ENCODE measurements at regions not wholly inside any gene's neighbourhood (a gene's known extent, or its start where the extent isn't known, plus 50 kb on each side); places are given as distances from the start of the nearest gene placed in this dataset.

- in situ Hi-C loops (cut with HindIII; ENCODE audit: low sequenced_read_pairs), result no loop called here
Observed at GRCh38 chr11:25943777-25944661, 387.9 kb upstream of the ANO3 start.

GRCh38 chr11:25949918-25950317 is 382.0 kb upstream of the ANO3 start:
- TF ChIP-seq CTCF (IDR thresholded peaks at IDR 0.05; ENCODE audit: low read depth, low read length), result no peak
- DNase-seq (ENCODE audit: low read depth, low spot score), result no peak

More at GRCh38 chr11:25943777-25944661, 387.9 kb upstream of the ANO3 start:
- DNase-seq (ENCODE audit: low read depth, low spot score), result no peak
- no peak for TF ChIP-seq CTCF (IDR thresholded peaks at IDR 0.05; ENCODE audit: low read depth, low read length)
- no peak overlapping the region for H3K4me3 ChIP-seq (ENCODE audit: low read depth, low read length)

GRCh38 chr11:25953006-25953405 is 378.9 kb upstream of the ANO3 start:
- in situ Hi-C loops (cut with HindIII; ENCODE audit: low sequenced_read_pairs), result no loop called here
- DNase-seq (ENCODE audit: low read depth, low spot score), result no peak
- no peak overlapping the region for H3K4me3 ChIP-seq (ENCODE audit: low read depth, low read length)
- no peak for TF ChIP-seq CTCF (IDR thresholded peaks at IDR 0.05; ENCODE audit: low read depth, low read length)

More at GRCh38 chr11:25949918-25950317, 382.0 kb upstream of the ANO3 start:
- H3K4me3 ChIP-seq (ENCODE audit: low read depth, low read length), result no peak overlapping the region
- in situ Hi-C loops (cut with HindIII; ENCODE audit: low sequenced_read_pairs), result no loop called here

- in situ Hi-C loops (cut with HindIII; ENCODE audit: low sequenced_read_pairs), result no loop called here
Observed at GRCh38 chr11:25958045-25958444, 373.9 kb upstream of the ANO3 start.

GRCh38 chr11:25961539-25961938 is 370.4 kb upstream of the ANO3 start:
- DNase-seq (ENCODE audit: low read depth, low spot score), result no peak
- in situ Hi-C loops (cut with HindIII; ENCODE audit: low sequenced_read_pairs), result no loop called here
- TF ChIP-seq CTCF (IDR thresholded peaks at IDR 0.05; ENCODE audit: low read depth, low read length), result no peak
- H3K4me3 ChIP-seq (ENCODE audit: low read depth, low read length), result no peak overlapping the region

More at GRCh38 chr11:25958045-25958444, 373.9 kb upstream of the ANO3 start:
- no peak overlapping the region for H3K4me3 ChIP-seq (ENCODE audit: low read depth, low read length)
- DNase-seq (ENCODE audit: low read depth, low spot score), result no peak
- no peak for TF ChIP-seq CTCF (IDR thresholded peaks at IDR 0.05; ENCODE audit: low read depth, low read length)

- DNase-seq (ENCODE audit: low read depth, low spot score), result no peak
- TF ChIP-seq CTCF (IDR thresholded peaks at IDR 0.05; ENCODE audit: low read depth, low read length), result peak; percentile 39
Observed at GRCh38 chr11:25970726-25971508, 361.0 kb upstream of the ANO3 start.

More at GRCh38 chr11:25970726-25971508, 361.0 kb upstream of the ANO3 start:
- H3K4me3 ChIP-seq (ENCODE audit: low read depth, low read length), result no peak overlapping the region
- in situ Hi-C loops (cut with HindIII; ENCODE audit: low sequenced_read_pairs), result no loop called here

Measured in astrocyte of the spinal cord (primary cell).